CD4-positive, alpha-beta T cell (primary cell): ENCODE measurements at regions not wholly inside any gene's neighbourhood (a gene's known extent, or its start where the extent isn't known, plus 50 kb on each side); places are given as distances from the start of the nearest gene placed in this dataset.

Experiments
- ATAC-seq: fragments of 200-7000 bp; cut with Tn5 transposase; one replicate; pipeline ENCODE4 v1.10.0; 2022; ENCODE audit warnings: mild to moderate bottlenecking; ENCODE audit not compliant: poor library complexity
- CTCF ChIA-PET: fragments of 350-600 bp; sonication (Branson Sonifier 250); formaldehyde crosslinking; loops from one replicate; lab custom pipeline; 2021; ENCODE audit warnings: antibody characterized with exemption, inconsistent platforms; lab: Charles Lee
- POLR2A ChIA-PET: fragments of 350-600 bp; sonication (Branson Sonifier 250); formaldehyde crosslinking; loops from one replicate; lab custom pipeline; 2021; ENCODE audit warnings: antibody characterized with exemption, inconsistent platforms; lab: Charles Lee
- DNase-seq, 14 experiments: peaks; one replicate each; pipeline ENCODE4 v3.0.0-alpha.2; 2013 to 2020; ENCODE audit warnings: mixed read lengths in 2 of 14
- H3K27ac ChIP-seq, 2 donors: one replicate each; pipeline versions ENCODE4 v1.5.1 to v1.7.0; 2013; ENCODE audit warnings: low read length in 2 of 2, low read depth in 1 of 2, mild to moderate bottlenecking in 1 of 2
- H3K27me3 ChIP-seq, 2 experiments: 1 replicate in 1 of 2; 2 replicates in 1 of 2; pipeline versions ENCODE4 v1.6.1 to v1.7.0; 2013; ENCODE audit warnings: low read length in 2 of 2, control low read depth in 1 of 2, mild to moderate bottlenecking in 1 of 2, moderate library complexity in 1 of 2; ENCODE audit not compliant: insufficient read depth in 2 of 2, control insufficient read depth in 1 of 2
- H3K36me3 ChIP-seq: one replicate; pipeline ENCODE4 v1.6.1; 2013; ENCODE audit warnings: low read length, control low read depth; ENCODE audit not compliant: insufficient read depth
- H3K4me1 ChIP-seq: one replicate; pipeline ENCODE4 v1.6.1; 2013; ENCODE audit warnings: low read length, control low read depth; ENCODE audit not compliant: insufficient read depth
- H3K4me3 ChIP-seq: one replicate; pipeline ENCODE4 v1.5.1; 2013; ENCODE audit warnings: mild to moderate bottlenecking, low read length, moderate library complexity
- H3K9me3 ChIP-seq, 2 experiments: 1 replicate in 1 of 2; 2 replicates in 1 of 2; pipeline versions ENCODE4 v1.6.1 to v1.7.0; 2013; ENCODE audit warnings: low read length in 2 of 2, mild to moderate bottlenecking in 2 of 2, control low read depth in 1 of 2, moderate library complexity in 1 of 2; ENCODE audit not compliant: control insufficient read depth in 1 of 2, insufficient read depth in 1 of 2
- H3K27ac Mint-ChIP-seq: one replicate; pipeline ENCODE4 v1.8.0; 2020; ENCODE audit warnings: mixed read lengths
- H3K27me3 Mint-ChIP-seq: one replicate; pipeline ENCODE4 v1.8.0; 2021; ENCODE audit warnings: mixed read lengths
- H3K36me3 Mint-ChIP-seq: one replicate; pipeline ENCODE4 v1.8.0; 2021; ENCODE audit warnings: low read depth, mixed read lengths
- H3K4me1 Mint-ChIP-seq: one replicate; pipeline ENCODE4 v1.8.0; 2021; ENCODE audit warnings: low read depth, mixed read lengths
- H3K4me3 Mint-ChIP-seq: one replicate; pipeline ENCODE4 v1.8.0; 2020; ENCODE audit warnings: mild to moderate bottlenecking, mixed read lengths
- H3K9me3 Mint-ChIP-seq: one replicate; pipeline ENCODE4 v1.8.0; 2020; ENCODE audit warnings: mixed read lengths
- intact Hi-C, 2 experiments: fragments of 100-400 bp; cut with DNase I in 1 of 2; cut with micrococcal nuclease in 1 of 2; formaldehyde crosslinking; loops; one replicate each; pipeline versions ENCODE4 v1.15.1 to v1.9.0; 2023 to 2025; cut with DNase I, micrococcal nuclease
- TF ChIP-seq, protein P1 (sequence below): fragments of 200-600 bp; IDR thresholded peaks from one replicate; pipeline ENCODE4 v1.8.0; 2022; ENCODE audit warnings: antibody characterized with exemption, mild to moderate bottlenecking

DNA sequence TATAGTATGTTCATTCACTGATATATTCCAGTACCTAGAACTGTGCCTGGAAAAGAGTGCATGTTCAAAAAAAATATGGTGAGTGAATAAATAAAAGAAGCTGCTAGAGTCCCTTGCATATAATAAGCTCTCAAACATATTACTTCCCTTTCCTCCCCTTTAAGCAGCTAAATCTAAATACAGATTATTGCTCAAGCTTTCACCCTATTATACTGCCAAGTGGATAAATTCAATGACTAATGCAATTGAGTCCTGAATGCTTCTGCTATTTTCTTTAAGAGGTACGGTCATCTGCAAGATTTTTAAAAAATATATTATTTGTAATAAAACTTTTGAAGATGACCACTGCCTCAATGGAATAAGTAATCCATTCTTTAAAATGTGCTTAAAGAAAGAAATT, 248.4 kb downstream of the PLK2 start:
- Histone ChIP-seq H3K36me3 (no peaks in the 10 kb centered on the region), H3K9me3 (peaks cover 0 to 7% of the 10 kb centered on the region in 2 experiments), H3K27me3 (no peaks in the 10 kb centered on the region), H3K4me3 (no peak overlapping the region), H3K4me1 (no peaks in the 10 kb centered on the region), H3K27ac (no peak overlapping the region)
- CTCF ChIA-PET, result no interaction called here
- no peak for ATAC-seq
- Mint-ChIP-seq H3K27me3 (peaks cover 10% of the 10 kb centered on the region), H3K9me3 (no peaks in the 10 kb centered on the region), H3K27ac (no peak overlapping the region), H3K36me3 (no peaks in the 10 kb centered on the region), H3K4me1 (no peaks in the 10 kb centered on the region), H3K4me3 (no peak overlapping the region)
- POLR2A ChIA-PET, result no interaction called here
- intact Hi-C loops, result no loop called here
- DNase-seq, result no peak
- TF ChIP-seq, protein P1, sequence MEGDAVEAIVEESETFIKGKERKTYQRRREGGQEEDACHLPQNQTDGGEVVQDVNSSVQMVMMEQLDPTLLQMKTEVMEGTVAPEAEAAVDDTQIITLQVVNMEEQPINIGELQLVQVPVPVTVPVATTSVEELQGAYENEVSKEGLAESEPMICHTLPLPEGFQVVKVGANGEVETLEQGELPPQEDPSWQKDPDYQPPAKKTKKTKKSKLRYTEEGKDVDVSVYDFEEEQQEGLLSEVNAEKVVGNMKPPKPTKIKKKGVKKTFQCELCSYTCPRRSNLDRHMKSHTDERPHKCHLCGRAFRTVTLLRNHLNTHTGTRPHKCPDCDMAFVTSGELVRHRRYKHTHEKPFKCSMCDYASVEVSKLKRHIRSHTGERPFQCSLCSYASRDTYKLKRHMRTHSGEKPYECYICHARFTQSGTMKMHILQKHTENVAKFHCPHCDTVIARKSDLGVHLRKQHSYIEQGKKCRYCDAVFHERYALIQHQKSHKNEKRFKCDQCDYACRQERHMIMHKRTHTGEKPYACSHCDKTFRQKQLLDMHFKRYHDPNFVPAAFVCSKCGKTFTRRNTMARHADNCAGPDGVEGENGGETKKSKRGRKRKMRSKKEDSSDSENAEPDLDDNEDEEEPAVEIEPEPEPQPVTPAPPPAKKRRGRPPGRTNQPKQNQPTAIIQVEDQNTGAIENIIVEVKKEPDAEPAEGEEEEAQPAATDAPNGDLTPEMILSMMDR, result no peak

DNA sequence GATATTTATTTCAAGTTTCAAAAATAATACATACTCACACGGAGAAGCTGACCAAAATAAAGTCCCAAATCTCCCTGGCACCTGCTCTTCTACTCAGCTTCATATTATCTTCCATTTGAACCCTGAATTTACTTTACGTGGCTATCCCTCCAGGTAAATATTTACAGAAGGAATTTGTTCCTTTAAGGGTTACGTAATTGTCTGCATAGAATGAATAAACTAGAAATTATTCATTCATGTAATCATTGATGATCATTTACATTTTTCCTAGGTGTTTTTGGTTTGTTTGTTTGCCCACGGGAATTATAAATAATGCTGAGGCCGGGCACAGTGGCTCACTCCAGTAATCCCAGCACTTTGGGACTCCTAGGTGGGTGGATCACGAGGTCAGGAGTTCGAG, 251.2 kb downstream of the PLK2 start:
- Mint-ChIP-seq H3K4me1 (no peaks in the 10 kb centered on the region), H3K4me3 (no peak overlapping the region), H3K9me3 (no peaks in the 10 kb centered on the region), H3K36me3 (no peaks in the 10 kb centered on the region), H3K27ac (no peak overlapping the region), H3K27me3 (peaks cover 15% of the 10 kb centered on the region)
- Histone ChIP-seq H3K36me3 (no peaks in the 10 kb centered on the region), H3K27ac (no peak overlapping the region), H3K9me3 (peaks cover 0 to 4% of the 10 kb centered on the region in 2 experiments), H3K4me1 (no peaks in the 10 kb centered on the region), H3K27me3 (no peaks in the 10 kb centered on the region), H3K4me3 (no peak overlapping the region)
- intact Hi-C loops, result no loop called here
- ChIA-PET POLR2A (no interaction called here), CTCF (no interaction called here)
- DNase-seq, result no peak
- ATAC-seq, result no peak
- TF ChIP-seq, protein P1, result no peak

DNA sequence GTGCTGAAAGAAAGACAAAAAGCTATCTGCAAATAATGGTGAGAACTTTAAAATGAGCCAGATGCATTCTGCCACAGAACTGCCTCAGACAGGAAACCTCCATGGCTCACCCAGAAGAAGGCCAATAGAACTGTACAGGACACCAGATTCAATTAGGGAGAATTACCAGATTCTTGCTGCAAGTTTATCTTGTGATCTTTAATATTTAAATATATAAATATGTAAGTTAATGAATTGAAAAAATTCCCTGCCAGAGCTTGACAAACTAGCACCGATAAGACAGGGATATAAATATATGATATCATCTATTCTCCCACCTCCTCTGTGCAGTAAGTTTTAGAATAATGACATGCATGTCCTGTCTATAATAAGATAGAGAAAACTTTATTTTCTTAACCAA, 252.8 kb downstream of the PLK2 start:
- Mint-ChIP-seq H3K4me3 (no peak overlapping the region), H3K36me3 (no peaks in the 10 kb centered on the region), H3K4me1 (no peaks in the 10 kb centered on the region), H3K9me3 (no peaks in the 10 kb centered on the region), H3K27ac (no peak overlapping the region), H3K27me3 (peaks cover 8% of the 10 kb centered on the region)
- H3K36me3 ChIP-seq, result no peaks in the 10 kb centered on the region
- H3K4me1 ChIP-seq, result no peaks in the 10 kb centered on the region
- DNase-seq, result no peak
- intact Hi-C loops, result no loop called here
- peaks cover 0 to 4% of the 10 kb centered on the region in 2 experiments for H3K9me3 ChIP-seq
- TF ChIP-seq, protein P1, result no peak
- H3K27ac ChIP-seq, result no peak overlapping the region
- no peak for ATAC-seq
- CTCF ChIA-PET, result no interaction called here
- POLR2A ChIA-PET, result no interaction called here
- no peak overlapping the region for H3K4me3 ChIP-seq
- no peaks in the 10 kb centered on the region for H3K27me3 ChIP-seq
